ENCODE measurements at regions not wholly inside any gene's neighbourhood (a gene's known extent, or its start where the extent isn't known, plus 50 kb on each side); places are given as distances from the start of the nearest gene placed in this dataset.

DNA sequence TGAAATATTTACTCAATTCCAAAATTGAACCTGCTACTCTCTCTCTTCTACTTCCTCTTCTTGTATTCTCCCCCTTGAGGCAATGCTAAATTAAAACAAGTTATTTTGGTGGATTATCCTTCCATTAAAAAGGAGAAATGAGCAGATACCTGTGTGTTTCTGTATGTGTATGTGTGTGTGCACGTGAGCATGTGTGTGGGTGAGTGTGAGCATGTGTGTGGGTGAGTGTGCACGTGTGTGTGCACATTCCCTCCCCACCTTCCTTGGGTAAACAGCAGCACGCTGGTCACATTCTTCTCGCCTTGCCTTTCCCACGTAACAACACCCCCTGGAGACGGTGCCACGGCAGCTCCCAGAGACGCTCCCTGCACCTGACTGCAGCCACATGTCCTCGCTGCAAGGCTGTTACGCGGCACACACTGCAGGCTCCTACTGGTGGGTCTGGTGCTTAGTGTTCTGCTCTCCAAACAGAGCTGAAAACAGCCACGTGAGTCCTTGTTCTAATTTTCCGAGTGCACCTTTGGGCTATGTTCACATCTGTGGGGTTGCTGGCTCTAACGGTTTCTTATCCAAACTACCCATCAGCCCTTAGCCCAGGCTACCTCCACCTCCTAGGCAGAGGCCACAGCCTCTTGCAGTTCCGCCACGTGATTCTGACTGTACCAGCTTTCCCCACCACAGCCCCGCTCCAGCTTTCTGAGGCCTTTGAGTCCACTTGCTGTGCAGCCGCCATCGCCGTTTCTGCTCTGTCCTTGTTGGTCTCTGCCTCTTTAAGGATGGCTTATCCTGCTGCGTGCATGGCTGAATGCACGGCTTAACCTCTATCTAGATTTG lies 123.4 kb downstream of the CTTN start:
- TF ChIP-seq, protein P1, sequence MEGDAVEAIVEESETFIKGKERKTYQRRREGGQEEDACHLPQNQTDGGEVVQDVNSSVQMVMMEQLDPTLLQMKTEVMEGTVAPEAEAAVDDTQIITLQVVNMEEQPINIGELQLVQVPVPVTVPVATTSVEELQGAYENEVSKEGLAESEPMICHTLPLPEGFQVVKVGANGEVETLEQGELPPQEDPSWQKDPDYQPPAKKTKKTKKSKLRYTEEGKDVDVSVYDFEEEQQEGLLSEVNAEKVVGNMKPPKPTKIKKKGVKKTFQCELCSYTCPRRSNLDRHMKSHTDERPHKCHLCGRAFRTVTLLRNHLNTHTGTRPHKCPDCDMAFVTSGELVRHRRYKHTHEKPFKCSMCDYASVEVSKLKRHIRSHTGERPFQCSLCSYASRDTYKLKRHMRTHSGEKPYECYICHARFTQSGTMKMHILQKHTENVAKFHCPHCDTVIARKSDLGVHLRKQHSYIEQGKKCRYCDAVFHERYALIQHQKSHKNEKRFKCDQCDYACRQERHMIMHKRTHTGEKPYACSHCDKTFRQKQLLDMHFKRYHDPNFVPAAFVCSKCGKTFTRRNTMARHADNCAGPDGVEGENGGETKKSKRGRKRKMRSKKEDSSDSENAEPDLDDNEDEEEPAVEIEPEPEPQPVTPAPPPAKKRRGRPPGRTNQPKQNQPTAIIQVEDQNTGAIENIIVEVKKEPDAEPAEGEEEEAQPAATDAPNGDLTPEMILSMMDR (IDR thresholded peaks at IDR 0.05): no peak
- TF ChIP-seq POLR2A (IDR thresholded peaks at IDR 0.05) (no peak), EP300 (IDR thresholded peaks at IDR 0.05) (no peak)

Data from ovary (tissue), 3 donors.